Neural cell (in vitro differentiated cells): ENCODE measurements at regions not wholly inside any gene's neighbourhood (a gene's known extent, or its start where the extent isn't known, plus 50 kb on each side); places are given as distances from the start of the nearest gene placed in this dataset.

ENCODE experiments used
- H2AFZ ChIP-seq: fragments of 200-600, 300-800 bp; sonication (generic), shearing (Covaris generic); 2 replicates; pipeline ENCODE4 v1.6.0; 2014; ENCODE audit warnings: low read depth, mild to moderate bottlenecking, antibody characterized with exemption, low read length, moderate library complexity
- H3F3A ChIP-seq: fragments of 200-600 bp; shearing (Covaris generic); 2 replicates; pipeline ENCODE4 v1.6.1; 2016; ENCODE audit warnings: mild to moderate bottlenecking, moderate library complexity, mixed read lengths, antibody characterized with exemption, low read length; ENCODE audit not compliant: insufficient read depth, poor library complexity, severe bottlenecking
- H3K27ac ChIP-seq: fragments of 200-600, 300-800 bp; sonication (generic), shearing (Covaris generic); 2 replicates; pipeline ENCODE4 v1.5.1; 2014; ENCODE audit warnings: mild to moderate bottlenecking, low read length, moderate library complexity
- H3K27me3 ChIP-seq: fragments of 300-800, 200-600 bp; sonication (generic), shearing (Covaris generic); 2 replicates; pipeline ENCODE4 v1.6.0; 2014; ENCODE audit warnings: mild to moderate bottlenecking, low read depth, low read length, moderate library complexity; ENCODE audit not compliant: insufficient read depth
- H3K36me3 ChIP-seq: fragments of 300-800, 200-600 bp; sonication (generic), shearing (Covaris generic); 2 replicates; pipeline ENCODE4 v1.5.1; 2014; ENCODE audit warnings: mild to moderate bottlenecking, antibody characterized with exemption, low read length, moderate library complexity; ENCODE audit not compliant: insufficient read depth
- H3K4me2 ChIP-seq: fragments of 300-800, 200-600 bp; sonication (generic), shearing (Covaris generic); 2 replicates; pipeline ENCODE4 v1.6.0; 2014; ENCODE audit warnings: mild to moderate bottlenecking, low read length
- H3K4me3 ChIP-seq: fragments of 300-800, 200-600 bp; sonication (generic), shearing (Covaris generic); 2 replicates; pipeline ENCODE4 v1.5.1; 2014; ENCODE audit warnings: mild to moderate bottlenecking, low read length, moderate library complexity
- H3K79me2 ChIP-seq: fragments of 200-600 bp; shearing (Covaris generic); replicated peaks from 2 replicates; pipeline ENCODE4 v1.6.0; 2014; ENCODE audit warnings: mild to moderate bottlenecking, low read length, moderate library complexity; ENCODE audit not compliant: insufficient read depth
- H3K9ac ChIP-seq: fragments of 300-800, 200-600 bp; sonication (generic), shearing (Covaris generic); 2 replicates; pipeline ENCODE4 v1.6.1; 2016; ENCODE audit warnings: mild to moderate bottlenecking, low read length, mixed read lengths
- H3K9me2 ChIP-seq: fragments of 200-600 bp; shearing (Covaris generic); 2 replicates; pipeline ENCODE4 v1.6.1; 2016; ENCODE audit warnings: mild to moderate bottlenecking, low read length, mixed read lengths; ENCODE audit not compliant: insufficient read depth
- H3K9me3 ChIP-seq: fragments of 200-600, 300-800 bp; sonication (generic), shearing (Covaris generic); 2 replicates; pipeline ENCODE4 v1.6.1; 2016; ENCODE audit warnings: mild to moderate bottlenecking, mixed run types, low read length, moderate library complexity, mixed read lengths
- H4K20me1 ChIP-seq: fragments of 200-600 bp; shearing (Covaris generic); 2 replicates; pipeline ENCODE4 v1.6.1; 2016; ENCODE audit warnings: mild to moderate bottlenecking, mixed run types; ENCODE audit not compliant: insufficient read depth
- EP300 ChIP-seq: fragments of 450-650 bp; conservative IDR thresholded peaks from 2 replicates; pipeline ENCODE4 v1.6.1; 2014; ENCODE audit warnings: antibody characterized with exemption, mild to moderate bottlenecking, moderate library complexity; ENCODE audit not compliant: poor library complexity, severe bottlenecking
- EZH2 ChIP-seq: fragments of 200-600, 300-800 bp; shearing (Covaris generic), sonication (generic); IDR thresholded peaks from 2 replicates; pipeline ENCODE4 v1.6.1; 2014; ENCODE audit warnings: antibody characterized with exemption, low read length, borderline replicate concordance, mild to moderate bottlenecking; ENCODE audit not compliant: insufficient read depth, poor library complexity, severe bottlenecking
- MXI1 ChIP-seq: fragments of 450-650 bp; conservative IDR thresholded peaks from 2 replicates; pipeline ENCODE4 v1.6.1; 2014; ENCODE audit warnings: antibody characterized with exemption, mild to moderate bottlenecking; ENCODE audit not compliant: poor library complexity, severe bottlenecking
- POLR2AphosphoS5 ChIP-seq: IDR thresholded peaks from 2 replicates; pipeline ENCODE4 v1.6.1; 2012
- RAD21 ChIP-seq: fragments of 450-650 bp; conservative IDR thresholded peaks from 2 replicates; pipeline ENCODE4 v1.6.1; 2014; ENCODE audit warnings: antibody characterized with exemption, mild to moderate bottlenecking, moderate library complexity
- SMC3 ChIP-seq: fragments of 450-650 bp; conservative IDR thresholded peaks from 2 replicates; pipeline ENCODE4 v1.6.1; 2014; ENCODE audit warnings: antibody characterized with exemption, mild to moderate bottlenecking, moderate library complexity; ENCODE audit not compliant: poor library complexity
- TAF1 ChIP-seq: IDR thresholded peaks from 2 replicates; pipeline ENCODE4 v1.6.1; 2012; ENCODE audit warnings: low read depth
- TF ChIP-seq, protein P1 (sequence below): IDR thresholded peaks from 2 replicates; pipeline ENCODE4 v1.6.1; 2012; ENCODE audit warnings: borderline replicate concordance
- TF ChIP-seq, protein P2 (sequence below): fragments of 450-650 bp; IDR thresholded peaks from 2 replicates; pipeline ENCODE4 v1.5.1; 2014; ENCODE audit warnings: antibody characterized with exemption, mild to moderate bottlenecking, moderate library complexity; ENCODE audit not compliant: poor library complexity, severe bottlenecking

DNA sequence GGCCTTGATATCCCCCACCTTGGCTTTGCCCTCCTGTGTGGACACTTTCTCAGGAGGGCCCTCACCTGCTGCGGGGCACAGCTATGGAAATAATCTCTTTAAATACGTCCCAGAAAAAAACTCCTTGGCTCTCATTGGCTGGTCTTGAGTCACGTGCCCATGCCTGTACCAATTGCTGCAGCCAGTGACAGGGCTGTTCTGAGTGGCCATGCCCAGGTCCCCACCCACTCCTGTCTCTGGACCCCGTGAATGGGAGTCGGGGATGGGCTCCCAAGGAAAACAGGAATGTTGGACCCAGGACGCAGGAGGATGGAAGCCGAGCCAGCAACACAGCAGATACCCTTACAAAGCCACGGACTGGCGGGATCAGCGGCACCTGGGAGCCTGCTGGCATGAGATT is 53.1 kb upstream of the CDR2 start:
- Histone ChIP-seq H3K4me3 (no peak overlapping the region), H3K4me2 (no peak overlapping the region), H3K27me3 (no peaks in the 10 kb centered on the region), H3K9ac (no peak overlapping the region), H3K36me3 (no peaks in the 10 kb centered on the region), H3K9me3 (no peaks in the 10 kb centered on the region), H3K27ac (no peak overlapping the region), H3F3A (no peaks in the 10 kb centered on the region), H2AFZ (no peak overlapping the region), H4K20me1 (no peaks in the 10 kb centered on the region), H3K9me2 (no peaks in the 10 kb centered on the region), H3K79me2 (no peaks in the 10 kb centered on the region)
- no peak for TF ChIP-seq POLR2AphosphoS5
- no peak for TF ChIP-seq MXI1
- TF ChIP-seq, protein P1, sequence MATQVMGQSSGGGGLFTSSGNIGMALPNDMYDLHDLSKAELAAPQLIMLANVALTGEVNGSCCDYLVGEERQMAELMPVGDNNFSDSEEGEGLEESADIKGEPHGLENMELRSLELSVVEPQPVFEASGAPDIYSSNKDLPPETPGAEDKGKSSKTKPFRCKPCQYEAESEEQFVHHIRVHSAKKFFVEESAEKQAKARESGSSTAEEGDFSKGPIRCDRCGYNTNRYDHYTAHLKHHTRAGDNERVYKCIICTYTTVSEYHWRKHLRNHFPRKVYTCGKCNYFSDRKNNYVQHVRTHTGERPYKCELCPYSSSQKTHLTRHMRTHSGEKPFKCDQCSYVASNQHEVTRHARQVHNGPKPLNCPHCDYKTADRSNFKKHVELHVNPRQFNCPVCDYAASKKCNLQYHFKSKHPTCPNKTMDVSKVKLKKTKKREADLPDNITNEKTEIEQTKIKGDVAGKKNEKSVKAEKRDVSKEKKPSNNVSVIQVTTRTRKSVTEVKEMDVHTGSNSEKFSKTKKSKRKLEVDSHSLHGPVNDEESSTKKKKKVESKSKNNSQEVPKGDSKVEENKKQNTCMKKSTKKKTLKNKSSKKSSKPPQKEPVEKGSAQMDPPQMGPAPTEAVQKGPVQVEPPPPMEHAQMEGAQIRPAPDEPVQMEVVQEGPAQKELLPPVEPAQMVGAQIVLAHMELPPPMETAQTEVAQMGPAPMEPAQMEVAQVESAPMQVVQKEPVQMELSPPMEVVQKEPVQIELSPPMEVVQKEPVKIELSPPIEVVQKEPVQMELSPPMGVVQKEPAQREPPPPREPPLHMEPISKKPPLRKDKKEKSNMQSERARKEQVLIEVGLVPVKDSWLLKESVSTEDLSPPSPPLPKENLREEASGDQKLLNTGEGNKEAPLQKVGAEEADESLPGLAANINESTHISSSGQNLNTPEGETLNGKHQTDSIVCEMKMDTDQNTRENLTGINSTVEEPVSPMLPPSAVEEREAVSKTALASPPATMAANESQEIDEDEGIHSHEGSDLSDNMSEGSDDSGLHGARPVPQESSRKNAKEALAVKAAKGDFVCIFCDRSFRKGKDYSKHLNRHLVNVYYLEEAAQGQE, result no peak
- TF ChIP-seq, protein P2, sequence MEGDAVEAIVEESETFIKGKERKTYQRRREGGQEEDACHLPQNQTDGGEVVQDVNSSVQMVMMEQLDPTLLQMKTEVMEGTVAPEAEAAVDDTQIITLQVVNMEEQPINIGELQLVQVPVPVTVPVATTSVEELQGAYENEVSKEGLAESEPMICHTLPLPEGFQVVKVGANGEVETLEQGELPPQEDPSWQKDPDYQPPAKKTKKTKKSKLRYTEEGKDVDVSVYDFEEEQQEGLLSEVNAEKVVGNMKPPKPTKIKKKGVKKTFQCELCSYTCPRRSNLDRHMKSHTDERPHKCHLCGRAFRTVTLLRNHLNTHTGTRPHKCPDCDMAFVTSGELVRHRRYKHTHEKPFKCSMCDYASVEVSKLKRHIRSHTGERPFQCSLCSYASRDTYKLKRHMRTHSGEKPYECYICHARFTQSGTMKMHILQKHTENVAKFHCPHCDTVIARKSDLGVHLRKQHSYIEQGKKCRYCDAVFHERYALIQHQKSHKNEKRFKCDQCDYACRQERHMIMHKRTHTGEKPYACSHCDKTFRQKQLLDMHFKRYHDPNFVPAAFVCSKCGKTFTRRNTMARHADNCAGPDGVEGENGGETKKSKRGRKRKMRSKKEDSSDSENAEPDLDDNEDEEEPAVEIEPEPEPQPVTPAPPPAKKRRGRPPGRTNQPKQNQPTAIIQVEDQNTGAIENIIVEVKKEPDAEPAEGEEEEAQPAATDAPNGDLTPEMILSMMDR, result no peak
- TF ChIP-seq TAF1, result no peak
- TF ChIP-seq EZH2, result no peak
- TF ChIP-seq RAD21, result no peak
- TF ChIP-seq SMC3, result no peak
- no peak for TF ChIP-seq EP300

DNA sequence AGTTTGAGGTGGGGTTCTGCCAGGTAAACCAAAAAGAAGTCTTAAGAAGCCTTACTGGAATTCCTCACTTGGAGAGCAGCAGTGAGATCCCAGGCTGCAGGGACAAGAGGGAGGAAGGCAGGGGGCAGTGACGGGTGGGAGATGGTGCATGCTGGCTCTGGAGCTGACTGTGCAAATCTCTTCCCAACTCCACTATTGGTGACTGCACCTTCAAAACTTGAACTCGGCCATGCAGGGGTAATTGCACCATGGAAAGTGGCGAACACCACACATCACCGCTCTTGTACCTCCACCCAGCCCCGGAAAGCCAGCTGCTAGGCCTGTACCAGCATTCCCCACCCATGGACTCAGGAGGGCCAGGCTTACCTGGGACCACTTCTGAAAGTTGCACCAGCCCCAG is 51.4 kb upstream of the CDR2 start:
- H3K4me2 ChIP-seq, result no peak overlapping the region
- H3K79me2 ChIP-seq, result no peaks in the 10 kb centered on the region
- no peak overlapping the region for H3K9ac ChIP-seq
- H3K27me3 ChIP-seq, result no peaks in the 10 kb centered on the region
- H3K9me2 ChIP-seq, result no peaks in the 10 kb centered on the region
- TF ChIP-seq MXI1 (no peak), TAF1 (no peak), SMC3 (no peak), POLR2AphosphoS5 (no peak), EZH2 (no peak), EP300 (no peak), RAD21 (no peak)
- TF ChIP-seq, protein P1, result no peak
- TF ChIP-seq, protein P2, result no peak
- no peaks in the 10 kb centered on the region for H3K9me3 ChIP-seq
- no peaks in the 10 kb centered on the region for H3F3A ChIP-seq
- H3K36me3 ChIP-seq, result no peaks in the 10 kb centered on the region
- H3K4me3 ChIP-seq, result no peak overlapping the region
- no peaks in the 10 kb centered on the region for H4K20me1 ChIP-seq
- H2AFZ ChIP-seq, result no peak overlapping the region
- no peak overlapping the region for H3K27ac ChIP-seq
